Body of pancreas (tissue), 4 donors: ENCODE measurements at regions not wholly inside any gene's neighbourhood (a gene's known extent, or its start where the extent isn't known, plus 50 kb on each side); places are given as distances from the start of the nearest gene placed in this dataset.

Experiments
- CTCF ChIP-seq, 7 experiments: fragments of 450-650 bp in 4 of 7; fragments of 200-600 bp in 3 of 7; sonication (generic) in 3 of 7; IDR thresholded peaks; one replicate each; pipeline ENCODE4 v1.5.1; 2016 to 2019; ENCODE audit warnings: antibody characterized with exemption in 7 of 7
- POLR2A ChIP-seq, 3 donors: fragments of 450-650 bp; IDR thresholded peaks; one replicate each; pipeline ENCODE4 v1.6.1; 2016; ENCODE audit warnings: antibody characterized with exemption in 3 of 3, mild to moderate bottlenecking in 2 of 3

GRCh38 chr6:159440349-159440748, 252.7 kb downstream of the SOD2 start:
- TF ChIP-seq CTCF (IDR thresholded peaks at IDR 0.05) = no peak
- no peak for TF ChIP-seq POLR2A (IDR thresholded peaks at IDR 0.05)
